ENCODE measurements at regions not wholly inside any gene's neighbourhood (a gene's known extent, or its start where the extent isn't known, plus 50 kb on each side); places are given as distances from the start of the nearest gene placed in this dataset.

DNA sequence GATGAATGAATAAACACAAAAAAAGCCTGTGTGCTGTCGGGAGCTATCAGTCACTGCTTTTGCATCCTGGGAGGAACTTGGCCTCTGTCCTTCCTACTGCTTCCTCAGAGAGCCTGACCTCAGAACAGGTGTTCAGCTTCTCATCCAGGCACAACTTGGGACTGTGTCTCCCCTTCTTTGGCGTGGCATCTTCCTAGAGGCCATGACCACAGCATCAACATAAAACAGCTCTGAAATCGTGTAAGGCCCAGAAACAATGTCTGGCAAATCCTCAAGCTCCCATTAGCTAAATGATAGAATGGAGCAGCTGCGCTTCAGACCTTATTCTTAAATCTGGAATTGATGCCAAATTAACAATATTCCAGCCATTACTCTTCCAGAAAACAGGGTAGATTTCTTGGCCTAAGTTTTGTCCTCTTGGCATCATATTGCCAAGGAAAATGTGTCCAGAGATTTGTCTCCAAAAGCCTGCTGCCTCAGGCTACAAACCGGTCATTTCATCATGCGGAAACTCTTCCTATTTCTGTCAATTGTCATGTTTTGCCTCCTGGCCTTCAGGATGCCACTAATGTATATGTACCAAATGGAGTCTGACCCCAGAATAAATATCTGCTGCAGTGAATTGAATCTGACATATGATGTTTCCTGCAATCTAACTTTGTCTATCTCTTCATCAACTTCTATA, 53.2 kb upstream of the RAB27B start:
- Histone ChIP-seq H3K9me3 (ENCODE audit: insufficient read depth, low read depth, low read length) (no peaks in the 10 kb centered on the region), H3K4me1 (ENCODE audit: insufficient read depth, low read length) (no peaks in the 10 kb centered on the region), H3K27ac (ENCODE audit: low read length) (no peak overlapping the region), H3K27me3 (ENCODE audit: insufficient read depth, low read length) (no peaks in the 10 kb centered on the region), H3K36me3 (ENCODE audit: insufficient read depth, low read depth, low read length) (no peaks in the 10 kb centered on the region), H3K4me3 (ENCODE audit: low read length) (no peak overlapping the region), H3K9ac (ENCODE audit: low read depth, low read length) (no peak overlapping the region)

DNA sequence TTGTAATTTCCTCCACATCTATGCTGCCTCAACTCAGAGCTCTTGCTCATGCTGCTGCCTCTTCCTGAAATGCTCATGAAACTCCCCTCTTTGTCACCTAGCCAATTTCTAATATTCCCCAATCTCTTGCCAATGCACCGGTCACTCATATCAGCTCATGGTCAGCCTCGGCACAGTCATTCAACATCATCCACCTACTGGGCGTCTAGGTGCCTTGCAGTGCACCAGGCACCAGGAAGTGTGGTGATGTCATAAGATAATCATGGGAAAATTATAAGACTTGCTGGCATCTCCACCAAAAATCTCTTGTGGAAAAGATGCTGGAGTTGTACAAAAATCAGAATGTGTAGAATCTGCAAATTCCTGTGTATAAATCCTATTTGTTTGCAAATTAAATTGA, 52.6 kb upstream of the RAB27B start:
- Histone ChIP-seq H3K4me3 (ENCODE audit: low read length) (no peak overlapping the region), H3K9ac (ENCODE audit: low read depth, low read length) (no peak overlapping the region), H3K27me3 (ENCODE audit: insufficient read depth, low read length) (no peaks in the 10 kb centered on the region), H3K27ac (ENCODE audit: low read length) (no peak overlapping the region), H3K9me3 (ENCODE audit: insufficient read depth, low read depth, low read length) (no peaks in the 10 kb centered on the region), H3K36me3 (ENCODE audit: insufficient read depth, low read depth, low read length) (no peaks in the 10 kb centered on the region), H3K4me1 (ENCODE audit: insufficient read depth, low read length) (no peaks in the 10 kb centered on the region)

DNA sequence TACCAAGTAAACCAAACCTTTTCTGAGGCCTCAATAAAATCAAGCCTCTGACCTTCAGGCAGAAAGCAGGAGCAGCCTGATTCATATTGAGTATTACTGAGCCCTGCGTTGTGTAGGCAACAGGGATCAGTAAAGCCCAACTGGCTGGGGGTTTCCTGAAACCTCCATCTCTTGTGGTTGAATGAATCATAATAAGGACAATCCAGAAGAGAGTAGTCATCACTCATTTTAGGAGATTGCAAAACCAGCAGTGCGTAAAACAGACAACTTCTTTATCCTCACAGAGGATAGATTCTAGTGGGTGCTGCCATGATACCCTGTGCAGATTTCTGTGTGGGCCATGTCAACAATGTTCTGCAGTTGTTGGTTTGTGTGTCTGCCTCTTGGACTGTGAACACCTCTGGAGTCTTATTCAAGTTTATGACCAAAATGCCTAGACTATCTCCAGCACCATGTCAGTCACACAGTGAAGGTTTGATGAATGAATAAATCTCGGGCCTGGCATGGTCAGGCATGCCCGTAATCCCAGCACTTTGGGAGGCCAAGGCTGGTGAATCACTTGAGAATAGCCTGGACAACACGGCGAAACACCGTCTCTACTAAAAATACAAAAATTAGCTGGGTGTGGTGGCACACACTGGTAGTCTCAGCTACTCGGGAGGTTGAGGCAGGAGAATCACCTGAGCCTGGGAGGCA, 51.8 kb upstream of the RAB27B start:
- no peak overlapping the region for H3K9ac ChIP-seq (ENCODE audit: low read depth, low read length)
- H3K27ac ChIP-seq (ENCODE audit: low read length), result no peak overlapping the region
- H3K27me3 ChIP-seq (ENCODE audit: insufficient read depth, low read length), result no peaks in the 10 kb centered on the region
- H3K36me3 ChIP-seq (ENCODE audit: insufficient read depth, low read depth, low read length), result no peaks in the 10 kb centered on the region
- H3K9me3 ChIP-seq (ENCODE audit: insufficient read depth, low read depth, low read length), result no peaks in the 10 kb centered on the region
- H3K4me1 ChIP-seq (ENCODE audit: insufficient read depth, low read length), result no peaks in the 10 kb centered on the region
- H3K4me3 ChIP-seq (ENCODE audit: low read length), result no peak overlapping the region

DNA sequence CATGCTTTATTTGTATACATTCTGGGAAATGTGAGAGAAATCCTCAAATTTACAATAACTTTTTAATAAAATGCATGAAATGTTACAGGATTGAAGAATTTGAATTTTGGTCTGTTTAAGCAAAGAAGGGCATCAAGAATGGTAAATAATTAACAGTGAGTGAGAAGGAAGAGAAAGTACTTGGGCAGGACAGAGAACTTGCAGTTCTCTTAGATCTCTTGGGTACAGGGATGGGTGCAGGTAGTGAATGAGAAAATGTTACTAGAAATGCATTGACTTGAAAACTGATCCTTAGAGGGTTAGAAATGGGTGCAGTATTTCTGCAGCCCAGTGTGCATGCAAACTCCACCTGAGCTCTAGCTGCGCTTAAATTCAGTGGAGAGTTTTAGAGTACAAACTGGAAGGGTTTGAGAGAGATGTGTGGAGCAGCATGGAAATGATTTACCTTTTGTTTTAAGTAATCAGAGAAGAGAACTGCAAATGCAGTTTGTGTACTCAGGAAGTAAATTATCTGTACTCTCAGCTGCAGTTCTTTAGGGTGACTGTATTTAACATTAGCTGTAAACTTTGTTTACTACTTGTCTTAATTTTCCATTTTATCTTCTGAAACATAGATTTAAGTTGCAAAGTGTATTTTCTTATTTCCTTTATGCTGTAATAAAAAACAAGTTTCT, 51.0 kb upstream of the RAB27B start:
- Histone ChIP-seq H3K9ac (ENCODE audit: low read depth, low read length) (no peak overlapping the region), H3K4me1 (ENCODE audit: insufficient read depth, low read length) (no peaks in the 10 kb centered on the region), H3K27ac (ENCODE audit: low read length) (no peak overlapping the region), H3K27me3 (ENCODE audit: insufficient read depth, low read length) (no peaks in the 10 kb centered on the region), H3K36me3 (ENCODE audit: insufficient read depth, low read depth, low read length) (no peaks in the 10 kb centered on the region), H3K9me3 (ENCODE audit: insufficient read depth, low read depth, low read length) (no peaks in the 10 kb centered on the region), H3K4me3 (ENCODE audit: low read length) (no peak overlapping the region)

DNA sequence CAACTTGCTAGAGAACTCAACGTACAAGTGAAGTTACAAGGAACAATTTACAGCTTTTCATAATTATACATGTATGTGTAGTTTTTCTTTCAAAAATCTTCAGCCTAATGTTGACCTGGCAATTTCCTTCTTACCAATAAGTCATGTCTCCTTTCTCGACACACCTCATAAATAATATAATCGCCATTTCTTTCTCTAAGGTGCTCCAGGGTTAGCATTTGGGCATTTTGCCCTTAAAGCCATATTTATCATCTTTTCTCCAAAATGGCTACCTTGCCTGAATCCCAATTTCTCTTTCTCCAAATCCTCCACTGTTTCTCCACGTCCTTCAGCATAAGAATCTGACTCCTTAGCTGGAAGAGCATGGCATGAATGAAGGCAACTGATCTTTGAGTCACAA, 50.3 kb upstream of the RAB27B start:
- Histone ChIP-seq H3K4me1 (ENCODE audit: insufficient read depth, low read length) (no peaks in the 10 kb centered on the region), H3K9me3 (ENCODE audit: insufficient read depth, low read depth, low read length) (no peaks in the 10 kb centered on the region), H3K27me3 (ENCODE audit: insufficient read depth, low read length) (no peaks in the 10 kb centered on the region), H3K36me3 (ENCODE audit: insufficient read depth, low read depth, low read length) (no peaks in the 10 kb centered on the region), H3K9ac (ENCODE audit: low read depth, low read length) (no peak overlapping the region), H3K27ac (ENCODE audit: low read length) (no peak overlapping the region), H3K4me3 (ENCODE audit: low read length) (no peak overlapping the region)

Data from iPS-20b (cell line).